Neuronal stem cell (in vitro differentiated cells): ENCODE measurements at regions not wholly inside any gene's neighbourhood (a gene's known extent, or its start where the extent isn't known, plus 50 kb on each side); places are given as distances from the start of the nearest gene placed in this dataset.

Experiments
- DNase-seq: peaks from one replicate; pipeline ENCODE4 v3.0.0-alpha.2; 2013; ENCODE audit warnings: low spot score
- H2AFZ ChIP-seq: one replicate; pipeline ENCODE4 v1.6.1; 2013; ENCODE audit warnings: mild to moderate bottlenecking, low read length, inconsistent platforms
- H2AK5ac ChIP-seq: 2 replicates; pipeline ENCODE4 v1.6.1; 2013; ENCODE audit warnings: low read depth, mild to moderate bottlenecking, inconsistent platforms, low read length, moderate library complexity, mixed read lengths
- H2BK120ac ChIP-seq: 2 replicates; pipeline ENCODE4 v1.6.1; 2013; ENCODE audit warnings: low read depth, mild to moderate bottlenecking, inconsistent platforms, low read length, moderate library complexity, mixed read lengths
- H2BK12ac ChIP-seq: one replicate; pipeline ENCODE4 v1.6.1; 2013; ENCODE audit warnings: low read length, inconsistent platforms
- H2BK15ac ChIP-seq: 2 replicates; pipeline ENCODE4 v1.6.1; 2013; ENCODE audit warnings: mild to moderate bottlenecking, low read length, inconsistent platforms, mixed read lengths
- H2BK5ac ChIP-seq: one replicate; pipeline ENCODE4 v1.6.1; 2013; ENCODE audit warnings: inconsistent platforms, mild to moderate bottlenecking, low read length, moderate library complexity
- H3K14ac ChIP-seq: one replicate; pipeline ENCODE4 v1.6.1; 2013; ENCODE audit warnings: low read length, inconsistent platforms
- H3K18ac ChIP-seq: 2 replicates; pipeline ENCODE4 v1.6.1; 2013; ENCODE audit warnings: low read length, inconsistent platforms
- H3K23ac ChIP-seq: 2 replicates; pipeline ENCODE4 v1.6.1; 2013; ENCODE audit warnings: low read depth, mild to moderate bottlenecking, mixed read lengths, low read length, inconsistent platforms; ENCODE audit not compliant: poor library complexity
- H3K27ac ChIP-seq: replicated peaks from 3 replicates; pipeline ENCODE4 v1.5.1; 2013; ENCODE audit warnings: low read length, inconsistent platforms
- H3K27me3 ChIP-seq, 3 experiments: 2 replicates each; pipeline ENCODE4 v1.6.1; 2013; ENCODE audit warnings: low read length in 3 of 3, mild to moderate bottlenecking in 2 of 3, inconsistent platforms in 1 of 3, low read depth in 1 of 3, mixed read lengths in 1 of 3, moderate library complexity in 1 of 3; ENCODE audit not compliant: control insufficient read depth in 3 of 3, insufficient read depth in 3 of 3
- H3K36me3 ChIP-seq, 2 donors: replicated peaks in 1 of 2; 2 replicates each; pipeline ENCODE4 v1.6.1; 2013; ENCODE audit warnings: low read length in 2 of 2; ENCODE audit not compliant: control insufficient read depth in 2 of 2, insufficient read depth in 2 of 2
- H3K4ac ChIP-seq: 2 replicates; pipeline ENCODE4 v1.6.1; 2013; ENCODE audit warnings: inconsistent platforms, mild to moderate bottlenecking, low read length, moderate library complexity
- H3K4me1 ChIP-seq, 2 donors: 1 replicate in 1 of 2; 2 replicates in 1 of 2; pipeline ENCODE4 v1.6.1; 2013; ENCODE audit warnings: low read length in 2 of 2, low read depth in 1 of 2; ENCODE audit not compliant: control insufficient read depth in 2 of 2, insufficient read depth in 1 of 2
- H3K4me2 ChIP-seq: one replicate; pipeline ENCODE4 v1.6.1; 2013; ENCODE audit warnings: mild to moderate bottlenecking, low read length, inconsistent platforms; ENCODE audit not compliant: insufficient read depth, poor library complexity, severe bottlenecking
- H3K4me3 ChIP-seq, 2 donors: 2 replicates each; pipeline ENCODE4 v1.5.1; 2013; ENCODE audit warnings: low read length in 2 of 2, mild to moderate bottlenecking in 2 of 2, inconsistent platforms in 1 of 2, moderate library complexity in 1 of 2
- H3K79me1 ChIP-seq: one replicate; pipeline ENCODE4 v1.6.1; 2013; ENCODE audit warnings: low read depth, mild to moderate bottlenecking, inconsistent platforms, low read length, moderate library complexity
- H3K9ac ChIP-seq: one replicate; pipeline ENCODE4 v1.6.1; 2013; ENCODE audit warnings: mild to moderate bottlenecking, low read depth, low read length, inconsistent platforms; ENCODE audit not compliant: poor library complexity
- H3K9me3 ChIP-seq, 2 donors: replicated peaks in 1 of 2; 2 replicates each; pipeline versions ENCODE3 to v1.6.1; 2013; ENCODE audit warnings: low read length in 2 of 2, mild to moderate bottlenecking in 2 of 2, inconsistent platforms in 1 of 2, low read depth in 1 of 2, mixed read lengths in 1 of 2, moderate library complexity in 1 of 2; ENCODE audit not compliant: control insufficient read depth in 2 of 2, insufficient read depth in 1 of 2
- H4K8ac ChIP-seq: one replicate; pipeline ENCODE4 v1.6.1; 2013; ENCODE audit warnings: low read depth, mild to moderate bottlenecking, inconsistent platforms, low read length, moderate library complexity
- H4K91ac ChIP-seq: one replicate; pipeline ENCODE4 v1.6.1; 2013; ENCODE audit warnings: low read length, low read depth, mild to moderate bottlenecking, inconsistent platforms; ENCODE audit not compliant: poor library complexity
- WGBS, 2 donors: extraction: QIAGEN DNeasy Blood & Tissue Kit; methylation state at CpG; one replicate each; pipeline ENCODE4 v1.1.7; 2013; ENCODE audit warnings: missing lambda C conversion rate in 2 of 2, mixed read lengths in 1 of 2; ENCODE audit not compliant: insufficient read length in 2 of 2, insufficient replicate concordance in 1 of 2; ENCODE audit errors: extremely low coverage in 2 of 2; 5-methylcytosine and 5-hydroxymethylcytosine counted together

DNA sequence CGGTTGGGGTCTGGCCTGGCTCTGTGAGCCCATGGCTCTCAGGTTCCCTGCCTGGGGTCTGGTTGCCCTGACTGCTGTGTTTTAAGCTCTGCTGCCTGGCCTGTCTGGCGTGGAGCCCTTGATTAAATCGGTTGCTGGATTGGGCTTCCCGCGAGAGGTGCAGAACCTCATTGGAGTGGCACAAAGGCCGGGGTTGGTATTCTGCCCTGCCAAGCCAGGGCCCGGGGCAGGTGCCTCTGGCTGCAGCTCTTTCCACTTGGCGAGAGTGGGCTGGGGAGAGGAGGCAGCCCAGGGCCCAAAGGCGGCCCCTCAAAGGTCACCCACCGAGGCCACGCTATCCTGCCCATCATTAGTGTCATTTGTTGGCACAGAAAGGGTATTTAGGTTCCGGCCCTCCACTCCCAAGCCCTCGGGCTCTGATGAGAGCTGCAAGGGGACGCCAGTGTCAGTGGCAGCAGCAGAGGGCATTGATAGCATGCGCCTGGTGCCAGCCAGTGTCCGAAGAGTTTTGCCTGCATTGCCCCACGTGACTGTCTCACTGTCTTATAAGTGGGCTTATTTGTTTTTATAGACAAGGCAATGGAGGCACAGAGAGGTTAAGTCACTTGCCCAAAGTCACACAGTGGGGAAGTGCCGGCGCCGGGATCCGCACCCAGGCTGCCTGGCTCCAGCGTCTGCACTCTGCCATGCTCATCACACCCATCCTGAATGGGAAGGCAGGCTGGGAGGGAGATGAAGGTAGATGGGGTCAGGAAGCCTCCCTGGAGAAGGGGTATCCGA is 68.0 kb upstream of the CIBAR2 start:
- no peak overlapping the region for H3K9ac ChIP-seq
- H3K27ac ChIP-seq: no peak overlapping the region
- peak overlapping the region; percentile 22 for H2AK5ac ChIP-seq
- H2BK15ac ChIP-seq: no peak overlapping the region
- peak overlapping the region; percentile 11 for H2BK12ac ChIP-seq
- H4K8ac ChIP-seq: no peak overlapping the region
- no peak overlapping the region for H3K23ac ChIP-seq
- H2BK5ac ChIP-seq: peak overlapping the region; percentile 7
- peaks cover 3% of the 10 kb centered on the region for H3K79me1 ChIP-seq
- H3K4me3 ChIP-seq: no peak overlapping the region
- peaks cover 3 to 15% of the 10 kb centered on the region in 2 donors for H3K36me3 ChIP-seq
- no peak overlapping the region for H3K4ac ChIP-seq
- no peak overlapping the region for H3K18ac ChIP-seq
- peaks cover 14 to 17% of the 10 kb centered on the region in 2 donors for H3K9me3 ChIP-seq
- WGBS, 2 donors: no CpG with 5 or more reads among the region's 23 CpGs
- no peak for DNase-seq
- no peak overlapping the region for H3K4me2 ChIP-seq
- H4K91ac ChIP-seq: no peak overlapping the region
- H3K14ac ChIP-seq: peak overlapping the region; percentile 33
- no peaks in the 10 kb centered on the region for H3K27me3 ChIP-seq
- H2AFZ ChIP-seq: no peak overlapping the region
- H2BK120ac ChIP-seq: no peak overlapping the region
- H3K4me1 ChIP-seq: peaks cover 0 to 12% of the 10 kb centered on the region in 2 donors

DNA sequence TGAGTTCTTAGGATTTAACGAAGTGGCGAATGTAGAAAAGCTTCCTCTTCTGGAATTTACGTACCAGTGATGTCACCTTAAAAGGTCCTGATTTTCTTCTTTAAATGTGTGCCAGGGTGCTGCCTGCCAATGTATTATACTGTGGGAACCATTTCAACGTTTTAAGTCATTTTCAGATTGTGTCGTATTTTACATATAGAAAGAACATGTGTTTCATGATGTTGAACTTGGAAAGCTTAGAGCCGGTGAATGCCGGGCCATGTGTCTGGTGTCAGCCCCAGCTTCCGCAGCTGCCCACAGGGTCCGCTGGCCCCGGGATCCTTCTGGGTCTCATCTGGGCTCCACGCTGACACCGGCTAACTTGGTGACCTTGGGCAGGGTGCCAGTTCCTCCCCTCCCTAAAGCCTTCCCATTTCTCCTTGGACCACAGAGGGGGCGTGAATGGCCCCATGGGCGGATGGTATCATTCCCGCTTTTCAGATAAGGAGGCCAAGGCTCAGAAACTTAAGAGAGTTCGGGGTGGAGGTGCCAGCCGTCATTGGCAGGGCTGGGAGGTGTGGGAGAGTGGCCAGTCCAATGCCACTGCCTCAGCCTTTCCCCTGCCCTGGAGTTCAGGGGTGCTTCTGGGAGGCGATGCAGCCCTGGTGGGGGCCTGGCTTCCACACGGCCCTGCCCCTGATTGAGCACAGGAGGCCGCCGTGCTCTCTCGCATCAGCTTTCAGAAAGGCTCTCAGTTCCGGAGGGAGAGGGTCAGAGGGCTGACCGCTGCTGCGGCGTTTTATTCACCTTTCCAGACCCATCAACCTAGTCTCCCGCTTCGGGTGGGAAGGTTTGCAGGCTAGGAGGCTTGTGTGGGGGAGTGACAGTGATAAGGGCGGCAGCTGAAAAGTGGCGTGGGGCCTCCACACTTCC is 68.8 kb upstream of the CIBAR2 start:
- peak overlapping the region; percentile 8 for H3K23ac ChIP-seq
- peaks cover 0 to 11% of the 10 kb centered on the region in 2 donors for H3K4me1 ChIP-seq
- no peak overlapping the region for H3K4ac ChIP-seq
- peak overlapping the region; percentile 52 for H3K18ac ChIP-seq
- H3K9me3 ChIP-seq: peaks cover 14 to 21% of the 10 kb centered on the region in 2 donors
- no peak overlapping the region for H2BK12ac ChIP-seq
- peak overlapping the region; percentile 88 for H2BK5ac ChIP-seq
- H3K27ac ChIP-seq: no peak overlapping the region
- no peak overlapping the region for H3K4me2 ChIP-seq
- H2BK15ac ChIP-seq: no peak overlapping the region
- no peak overlapping the region for H4K8ac ChIP-seq
- H3K9ac ChIP-seq: no peak overlapping the region
- no peak for DNase-seq
- H4K91ac ChIP-seq: no peak overlapping the region
- no peak overlapping the region for H2AFZ ChIP-seq
- peaks cover 3 to 16% of the 10 kb centered on the region in 2 donors for H3K36me3 ChIP-seq
- WGBS, 2 donors: no CpG with 5 or more reads among the region's 30 CpGs
- H3K4me3 ChIP-seq: no peak overlapping the region
- peak overlapping the region; percentile 36 for H2AK5ac ChIP-seq
- no peak overlapping the region for H3K14ac ChIP-seq
- no peak overlapping the region for H2BK120ac ChIP-seq
- H3K27me3 ChIP-seq: no peaks in the 10 kb centered on the region
- H3K79me1 ChIP-seq: peaks cover 3% of the 10 kb centered on the region

DNA sequence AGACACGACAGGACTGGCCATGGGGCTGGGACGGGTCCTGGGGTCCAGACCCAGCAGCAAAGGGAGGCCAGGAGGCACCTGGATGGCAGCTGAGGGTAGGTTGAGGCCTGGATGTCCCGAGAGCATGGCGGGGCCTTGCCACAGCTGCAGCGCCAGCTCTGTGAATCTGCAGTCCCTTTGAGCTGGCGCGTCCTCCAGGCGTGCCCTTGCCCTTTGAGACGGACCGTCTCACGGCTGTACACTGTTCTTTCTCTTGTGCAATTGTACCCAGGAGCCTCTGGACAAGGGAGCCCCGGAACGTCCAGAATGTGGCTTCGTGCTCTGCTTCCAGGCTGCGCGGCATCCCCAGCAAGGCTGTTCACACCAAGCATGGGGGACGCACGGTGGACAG is 69.5 kb upstream of the CIBAR2 start:
- no peak overlapping the region for H2BK12ac ChIP-seq
- H2BK5ac ChIP-seq: peak overlapping the region; percentile 88
- peaks cover under 1 to 9% of the 10 kb centered on the region in 2 donors for H3K4me1 ChIP-seq
- no peak overlapping the region for H2BK120ac ChIP-seq
- H4K91ac ChIP-seq: no peak overlapping the region
- no peak overlapping the region for H3K9ac ChIP-seq
- H2AFZ ChIP-seq: no peak overlapping the region
- peaks cover 14 to 21% of the 10 kb centered on the region in 2 donors for H3K9me3 ChIP-seq
- H3K4me2 ChIP-seq: no peak overlapping the region
- H3K79me1 ChIP-seq: peaks cover 3% of the 10 kb centered on the region
- H3K27me3 ChIP-seq: no peaks in the 10 kb centered on the region
- H2AK5ac ChIP-seq: no peak overlapping the region
- no peak overlapping the region for H3K4ac ChIP-seq
- H3K27ac ChIP-seq: no peak overlapping the region
- H3K14ac ChIP-seq: no peak overlapping the region
- no peak overlapping the region for H4K8ac ChIP-seq
- H3K4me3 ChIP-seq: no peak overlapping the region
- WGBS, 2 donors: no CpG with 5 or more reads among the region's 18 CpGs
- no peak for DNase-seq
- H3K36me3 ChIP-seq: peaks cover 3 to 16% of the 10 kb centered on the region in 2 donors
- H3K18ac ChIP-seq: peak overlapping the region; percentile 52
- H2BK15ac ChIP-seq: no peak overlapping the region
- H3K23ac ChIP-seq: peak overlapping the region; percentile 8

DNA sequence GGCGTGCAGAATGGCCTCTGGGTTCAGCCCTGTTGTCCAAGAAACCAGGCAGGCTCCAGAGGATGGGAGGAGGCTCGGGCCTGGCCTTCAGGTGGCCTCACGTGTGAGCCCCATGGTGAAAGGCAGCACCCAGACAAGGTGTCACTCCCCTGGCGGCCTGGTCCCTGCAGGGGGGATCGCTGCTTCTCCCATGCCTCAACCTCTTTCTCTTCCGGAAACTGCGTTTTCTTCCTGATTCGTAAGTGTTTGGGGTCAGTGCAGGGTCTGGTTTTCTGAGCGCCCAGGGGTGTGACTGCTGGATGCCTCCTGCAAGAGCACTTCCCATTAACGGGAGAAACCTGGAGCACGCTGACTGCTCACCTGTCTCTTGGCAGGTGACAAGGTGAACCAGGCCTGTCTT is 70.0 kb upstream of the CIBAR2 start:
- H2BK5ac ChIP-seq: no peak overlapping the region
- WGBS, 2 donors: no CpG with 5 or more reads among the region's 11 CpGs
- no peak overlapping the region for H3K14ac ChIP-seq
- H3K23ac ChIP-seq: peak overlapping the region; percentile 40
- peaks cover 3 to 16% of the 10 kb centered on the region in 2 donors for H3K36me3 ChIP-seq
- no peak overlapping the region for H4K8ac ChIP-seq
- no peak overlapping the region for H3K4me3 ChIP-seq
- H2BK15ac ChIP-seq: no peak overlapping the region
- peaks cover 6 to 13% of the 10 kb centered on the region in 2 donors for H3K4me1 ChIP-seq
- H2BK120ac ChIP-seq: no peak overlapping the region
- DNase-seq: no peak
- no peak overlapping the region for H3K4ac ChIP-seq
- H2AK5ac ChIP-seq: no peak overlapping the region
- no peak overlapping the region for H3K27ac ChIP-seq
- H2BK12ac ChIP-seq: no peak overlapping the region
- peaks cover 3% of the 10 kb centered on the region for H3K79me1 ChIP-seq
- no peak overlapping the region for H3K18ac ChIP-seq
- no peak overlapping the region for H2AFZ ChIP-seq
- H4K91ac ChIP-seq: no peak overlapping the region
- H3K9ac ChIP-seq: peak overlapping the region; percentile 51
- no peaks in the 10 kb centered on the region for H3K27me3 ChIP-seq
- peaks cover 14 to 21% of the 10 kb centered on the region in 2 donors for H3K9me3 ChIP-seq
- H3K4me2 ChIP-seq: no peak overlapping the region
